ENCODE measurements at regions not wholly inside any gene's neighbourhood (a gene's known extent, or its start where the extent isn't known, plus 50 kb on each side); places are given as distances from the start of the nearest gene placed in this dataset.

DNA sequence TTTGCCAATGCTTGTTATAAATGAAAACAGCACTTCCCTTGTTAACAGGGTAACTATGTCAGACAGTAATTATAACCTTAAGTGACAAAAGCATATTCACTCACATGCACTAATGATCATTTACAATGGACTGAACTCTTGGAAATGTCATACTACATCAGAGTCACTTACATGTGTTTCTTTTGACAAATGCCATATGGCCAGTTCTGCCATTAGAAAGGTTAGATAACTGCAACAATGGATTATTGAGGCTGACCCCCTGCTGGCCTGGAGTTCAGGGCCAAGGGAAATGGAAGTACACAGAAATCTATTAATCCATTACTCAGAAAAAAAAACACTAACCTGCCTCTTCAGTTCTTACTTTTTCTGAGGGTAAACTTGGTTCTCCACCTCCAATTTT is 313.4 kb downstream of the CNTN3 start:
- Histone ChIP-seq H3K9me3 (no peaks in the 10 kb centered on the region), H3K27me3 (replicated peaks; ENCODE audit: control insufficient read depth, insufficient read depth, low read length) (no peaks in the 10 kb centered on the region), H3K36me3 (ENCODE audit: control insufficient read depth, insufficient read depth, low read length) (no peaks in the 10 kb centered on the region), H3K4me3 (ENCODE audit: low read depth, low read length) (no peak overlapping the region), H3K4me1 (no peaks in the 10 kb centered on the region)
- TF ChIP-seq CTCF (IDR thresholded peaks at IDR 0.05; ENCODE audit: insufficient read depth in 1 of 2, low read depth in 1 of 2, low read length in 1 of 2, severe bottlenecking in 1 of 2, unreplicated experiment in 1 of 2), result no peak
- Mint-ChIP-seq H3K27me3 (ENCODE audit: insufficient read depth, unreplicated experiment) (peaks cover 3% of the 10 kb centered on the region), H3K4me3 (ENCODE audit: unreplicated experiment) (no peak overlapping the region), H3K4me1 (ENCODE audit: low read depth, unreplicated experiment) (no peaks in the 10 kb centered on the region), H3K27ac (ENCODE audit: unreplicated experiment) (no peak overlapping the region), H3K9me3 (ENCODE audit: unreplicated experiment) (no peaks in the 10 kb centered on the region), H3K36me3 (ENCODE audit: insufficient read depth, unreplicated experiment) (no peaks in the 10 kb centered on the region)
- ChIA-PET CTCF (no interaction called here), POLR2A (no interaction called here)
- no TSS peak for BruUV-seq (replicated peaks)
- intact Hi-C loops (cut with micrococcal nuclease; ENCODE audit: unreplicated experiment), result no loop called here
- no peak for DNase-seq

DNA sequence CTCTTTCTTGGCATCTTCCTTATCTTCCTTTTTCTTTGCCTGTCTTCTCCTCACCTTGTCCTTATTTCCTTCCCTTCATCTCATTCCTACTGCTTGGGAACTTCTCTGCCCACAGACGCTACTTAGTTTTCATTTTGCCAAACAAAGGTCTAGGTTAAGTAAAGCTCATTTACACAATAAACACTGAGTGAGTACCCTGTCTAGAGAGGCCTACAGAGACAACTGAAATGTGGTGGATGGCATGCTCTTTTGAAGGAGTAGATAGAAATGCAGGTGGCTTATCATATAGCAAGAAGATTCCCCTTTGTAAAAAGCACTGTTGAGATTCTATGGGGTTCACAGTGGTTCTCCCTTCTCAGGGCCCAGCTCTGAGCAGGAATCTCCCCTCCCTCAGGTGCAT is 319.0 kb downstream of the CNTN3 start:
- H3K4me1 Mint-ChIP-seq (ENCODE audit: low read depth, unreplicated experiment), result no peaks in the 10 kb centered on the region
- H3K27me3 ChIP-seq (replicated peaks; ENCODE audit: control insufficient read depth, insufficient read depth, low read length), result no peaks in the 10 kb centered on the region
- no peak overlapping the region for H3K4me3 Mint-ChIP-seq (ENCODE audit: unreplicated experiment)
- H3K36me3 ChIP-seq (ENCODE audit: control insufficient read depth, insufficient read depth, low read length), result no peaks in the 10 kb centered on the region
- H3K27ac Mint-ChIP-seq (ENCODE audit: unreplicated experiment), result no peak overlapping the region
- no peak for DNase-seq
- BruUV-seq (replicated peaks), result no TSS peak
- CTCF ChIA-PET, result no interaction called here
- no peaks in the 10 kb centered on the region for H3K9me3 ChIP-seq
- POLR2A ChIA-PET, result no interaction called here
- H3K36me3 Mint-ChIP-seq (ENCODE audit: insufficient read depth, unreplicated experiment), result no peaks in the 10 kb centered on the region
- no peaks in the 10 kb centered on the region for H3K9me3 Mint-ChIP-seq (ENCODE audit: unreplicated experiment)
- no peak for TF ChIP-seq CTCF (IDR thresholded peaks at IDR 0.05; ENCODE audit: insufficient read depth in 1 of 2, low read depth in 1 of 2, low read length in 1 of 2, severe bottlenecking in 1 of 2, unreplicated experiment in 1 of 2)
- peaks cover 3% of the 10 kb centered on the region for H3K27me3 Mint-ChIP-seq (ENCODE audit: insufficient read depth, unreplicated experiment)
- H3K4me3 ChIP-seq (ENCODE audit: low read depth, low read length), result no peak overlapping the region
- intact Hi-C loops (cut with micrococcal nuclease; ENCODE audit: unreplicated experiment), result no loop called here
- no peaks in the 10 kb centered on the region for H3K4me1 ChIP-seq

DNA sequence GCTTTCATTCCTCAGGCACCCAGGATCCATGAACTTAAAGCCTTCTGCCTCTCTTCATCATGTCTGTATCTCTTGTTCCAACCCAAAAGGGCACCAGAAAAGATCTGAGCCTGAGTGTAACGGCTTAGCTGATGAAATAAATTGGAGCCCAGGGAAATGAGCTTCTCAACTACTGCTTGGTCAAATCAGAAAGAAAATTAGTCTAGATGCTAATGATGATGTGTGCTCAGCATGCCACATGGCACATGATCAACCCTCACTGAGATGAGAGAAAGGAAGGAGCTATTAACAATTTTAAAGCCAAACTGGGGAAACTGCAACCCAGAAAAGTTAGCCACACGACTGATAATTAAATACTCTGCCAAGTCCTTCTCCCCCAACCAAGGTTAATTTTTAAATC is 325.7 kb downstream of the CNTN3 start:
- Histone ChIP-seq H3K4me1 (no peaks in the 10 kb centered on the region), H3K9me3 (no peaks in the 10 kb centered on the region), H3K27me3 (replicated peaks; ENCODE audit: control insufficient read depth, insufficient read depth, low read length) (no peaks in the 10 kb centered on the region), H3K4me3 (ENCODE audit: low read depth, low read length) (no peak overlapping the region), H3K36me3 (ENCODE audit: control insufficient read depth, insufficient read depth, low read length) (no peaks in the 10 kb centered on the region)
- Mint-ChIP-seq H3K4me1 (ENCODE audit: low read depth, unreplicated experiment) (no peaks in the 10 kb centered on the region), H3K27me3 (ENCODE audit: insufficient read depth, unreplicated experiment) (no peaks in the 10 kb centered on the region), H3K27ac (ENCODE audit: unreplicated experiment) (no peak overlapping the region), H3K36me3 (ENCODE audit: insufficient read depth, unreplicated experiment) (no peaks in the 10 kb centered on the region), H3K9me3 (ENCODE audit: unreplicated experiment) (no peaks in the 10 kb centered on the region), H3K4me3 (ENCODE audit: unreplicated experiment) (no peak overlapping the region)
- CTCF ChIA-PET, result no interaction called here
- BruUV-seq (replicated peaks), result no TSS peak
- TF ChIP-seq CTCF (IDR thresholded peaks at IDR 0.05; ENCODE audit: insufficient read depth in 1 of 2, low read depth in 1 of 2, low read length in 1 of 2, severe bottlenecking in 1 of 2, unreplicated experiment in 1 of 2), result no peak
- no peak for DNase-seq
- intact Hi-C loops (cut with micrococcal nuclease; ENCODE audit: unreplicated experiment), result no loop called here
- POLR2A ChIA-PET, result no interaction called here

Data from Caco-2 (cell line).